ENCODE measurements at regions not wholly inside any gene's neighbourhood (a gene's known extent, or its start where the extent isn't known, plus 50 kb on each side); places are given as distances from the start of the nearest gene placed in this dataset.

- TF ChIP-seq POLR2A (IDR thresholded peaks at IDR 0.05) = no peak
- no peak for TF ChIP-seq CTCF (IDR thresholded peaks at IDR 0.05)
- no peak for TF ChIP-seq POLR2AphosphoS5 (IDR thresholded peaks at IDR 0.05; ENCODE audit: insufficient read depth in 1 of 2, low read depth in 1 of 2)
These were observed 208.2 kb upstream of the PRKCQ start for GRCh38 chr10:6788231-6788630.

All from vagina (tissue), 2 donors.